GM12878 (cell line): ENCODE measurements at regions not wholly inside any gene's neighbourhood (a gene's known extent, or its start where the extent isn't known, plus 50 kb on each side); places are given as distances from the start of the nearest gene placed in this dataset.

ENCODE experiments used
- BACH1 ChIP-seq: fragments of 450-650 bp; IDR thresholded peaks from 2 replicates; pipeline ENCODE4 v1.6.1; 2017; ENCODE audit warnings: mild to moderate bottlenecking, borderline replicate concordance
- EZH2 ChIP-seq: IDR thresholded peaks from 2 replicates; pipeline ENCODE4 v1.6.1; 2012; ENCODE audit warnings: low read depth, mild to moderate bottlenecking, control low read depth, inconsistent platforms, low read length, borderline replicate concordance; ENCODE audit not compliant: control insufficient read depth
- POLR2A ChIP-seq: IDR thresholded peaks from 2 replicates; pipeline ENCODE4 v1.6.1; 2011; ENCODE audit warnings: low read depth, mild to moderate bottlenecking, low read length
- TF ChIP-seq, protein P1 (sequence below), 3 experiments: IDR thresholded peaks in 2 of 3; conservative IDR thresholded peaks in 1 of 3; 2 replicates each; pipeline ENCODE4 v1.5.1; 2011; ENCODE audit warnings: low read depth in 3 of 3, low read length in 3 of 3, mild to moderate bottlenecking in 3 of 3, control low read depth in 2 of 3, moderate library complexity in 2 of 3, inconsistent platforms in 1 of 3, mixed read lengths in 1 of 3; ENCODE audit not compliant: control insufficient read depth in 2 of 3, insufficient read depth in 1 of 3; ENCODE audit errors: extremely low read depth in 1 of 3

DNA sequence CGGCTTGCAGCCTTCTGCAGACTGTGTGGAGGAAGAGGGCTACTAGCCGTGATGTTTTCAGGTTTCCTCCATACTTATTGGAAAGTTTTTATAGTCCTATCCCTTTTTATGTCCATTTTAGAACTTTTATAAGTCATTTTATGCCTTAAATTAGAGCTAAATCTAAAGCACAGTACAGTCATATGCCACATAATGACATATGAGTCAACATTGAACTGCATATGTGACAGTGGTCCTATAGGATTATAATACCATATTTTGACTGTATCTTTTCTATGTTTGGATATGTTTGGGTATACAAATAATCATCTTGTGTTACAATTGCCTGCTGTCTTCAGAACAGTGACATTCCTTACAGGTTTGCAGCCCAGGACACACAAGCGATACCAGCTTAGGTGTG lies 200.2 kb downstream of the SPRY1 start:
- no peak for TF ChIP-seq EZH2
- no peak for TF ChIP-seq BACH1
- TF ChIP-seq, protein P1, sequence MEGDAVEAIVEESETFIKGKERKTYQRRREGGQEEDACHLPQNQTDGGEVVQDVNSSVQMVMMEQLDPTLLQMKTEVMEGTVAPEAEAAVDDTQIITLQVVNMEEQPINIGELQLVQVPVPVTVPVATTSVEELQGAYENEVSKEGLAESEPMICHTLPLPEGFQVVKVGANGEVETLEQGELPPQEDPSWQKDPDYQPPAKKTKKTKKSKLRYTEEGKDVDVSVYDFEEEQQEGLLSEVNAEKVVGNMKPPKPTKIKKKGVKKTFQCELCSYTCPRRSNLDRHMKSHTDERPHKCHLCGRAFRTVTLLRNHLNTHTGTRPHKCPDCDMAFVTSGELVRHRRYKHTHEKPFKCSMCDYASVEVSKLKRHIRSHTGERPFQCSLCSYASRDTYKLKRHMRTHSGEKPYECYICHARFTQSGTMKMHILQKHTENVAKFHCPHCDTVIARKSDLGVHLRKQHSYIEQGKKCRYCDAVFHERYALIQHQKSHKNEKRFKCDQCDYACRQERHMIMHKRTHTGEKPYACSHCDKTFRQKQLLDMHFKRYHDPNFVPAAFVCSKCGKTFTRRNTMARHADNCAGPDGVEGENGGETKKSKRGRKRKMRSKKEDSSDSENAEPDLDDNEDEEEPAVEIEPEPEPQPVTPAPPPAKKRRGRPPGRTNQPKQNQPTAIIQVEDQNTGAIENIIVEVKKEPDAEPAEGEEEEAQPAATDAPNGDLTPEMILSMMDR (IDR thresholded peaks at IDR 0.05 in 2 of 3, conservative IDR thresholded peaks at IDR 0.05 in 1 of 3; ENCODE audit: control insufficient read depth in 2 of 3, extremely low read depth in 1 of 3, insufficient read depth in 1 of 3, low read depth in 3 of 3, low read length in 3 of 3) = no peak
- TF ChIP-seq POLR2A = no peak
